VCaP (cell line): ENCODE measurements at regions not wholly inside any gene's neighbourhood (a gene's known extent, or its start where the extent isn't known, plus 50 kb on each side); places are given as distances from the start of the nearest gene placed in this dataset.

Experiments
- H3K27ac ChIP-seq: fragments of 450-650 bp; 2 replicates; pipeline ENCODE4 v1.5.1; 2017
- CTCF ChIP-seq: fragments of 450-650 bp; conservative IDR thresholded peaks from 2 replicates; pipeline ENCODE4 v1.5.1; 2017; ENCODE audit warnings: mild to moderate bottlenecking, moderate library complexity

- H3K27ac ChIP-seq, result no peak overlapping the region
- TF ChIP-seq CTCF, result no peak
Observed at GRCh38 chrX:129176710-129177109, 346.6 kb downstream of the SMARCA1 start.

DNA sequence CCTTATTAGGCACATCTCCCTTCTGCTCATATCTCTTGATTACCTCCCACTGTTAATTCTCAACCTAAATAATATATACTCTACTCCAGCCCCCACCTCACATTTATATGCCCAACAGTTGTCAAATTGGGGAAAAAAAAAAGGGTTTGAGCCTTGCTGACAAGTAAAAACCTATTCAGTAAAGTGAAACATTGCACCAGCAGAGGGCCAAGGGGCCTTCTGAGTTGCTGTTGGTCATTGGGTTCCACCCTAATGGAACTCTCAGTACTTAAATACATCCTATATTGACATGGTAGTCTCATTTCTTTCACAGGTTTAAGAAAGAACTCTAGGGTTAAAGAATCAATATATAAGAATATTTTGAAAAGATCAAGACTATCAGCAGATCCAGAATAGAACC lies 362.2 kb downstream of the SMARCA1 start:
- no peak for TF ChIP-seq CTCF
- H3K27ac ChIP-seq, result no peak overlapping the region

DNA sequence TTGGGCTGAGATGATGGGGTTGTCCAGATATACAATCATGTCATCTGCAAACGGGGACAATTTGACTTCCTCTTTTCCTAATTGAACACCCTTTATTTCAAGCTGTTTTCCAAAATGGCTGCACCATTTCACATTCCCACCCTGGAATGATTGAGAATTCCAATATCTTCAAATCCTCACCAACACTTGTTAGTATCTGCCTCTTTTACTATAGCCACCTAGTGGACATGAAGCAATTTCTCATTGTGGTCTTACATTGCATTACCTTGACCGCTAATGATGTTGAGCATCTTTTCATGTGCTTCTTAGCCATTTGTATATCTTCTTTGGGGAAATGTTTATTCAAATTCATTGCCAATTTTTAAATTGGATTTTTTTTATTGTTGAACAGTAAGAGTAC lies 364.8 kb downstream of the SMARCA1 start:
- no peak for TF ChIP-seq CTCF
- H3K27ac ChIP-seq, result no peak overlapping the region

GRCh38 chrX:129145840-129146272 lies 377.4 kb downstream of the SMARCA1 start:
- no peak for TF ChIP-seq CTCF
- H3K27ac ChIP-seq, result no peak overlapping the region

DNA sequence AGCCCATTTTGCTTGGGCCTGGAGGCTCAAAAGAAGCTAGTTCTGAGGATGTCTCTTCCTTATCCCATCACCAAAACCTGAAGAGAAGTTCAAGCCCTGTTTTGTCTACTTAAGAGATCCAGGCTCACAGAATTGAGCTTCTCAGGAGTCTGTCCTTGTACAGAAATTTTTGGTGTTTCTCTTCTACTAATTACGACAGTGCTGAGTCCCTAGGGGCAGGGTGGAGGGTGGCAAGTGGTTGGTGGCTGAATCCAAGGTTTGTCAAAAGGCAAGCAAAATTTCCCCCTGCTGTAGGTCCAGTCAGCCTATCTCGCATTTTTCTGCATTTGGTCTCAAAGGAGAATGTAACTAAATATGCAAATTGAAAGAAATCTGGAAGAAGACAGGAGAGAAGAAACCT lies 377.9 kb downstream of the SMARCA1 start:
- no peak for TF ChIP-seq CTCF
- H3K27ac ChIP-seq, result no peak overlapping the region

DNA sequence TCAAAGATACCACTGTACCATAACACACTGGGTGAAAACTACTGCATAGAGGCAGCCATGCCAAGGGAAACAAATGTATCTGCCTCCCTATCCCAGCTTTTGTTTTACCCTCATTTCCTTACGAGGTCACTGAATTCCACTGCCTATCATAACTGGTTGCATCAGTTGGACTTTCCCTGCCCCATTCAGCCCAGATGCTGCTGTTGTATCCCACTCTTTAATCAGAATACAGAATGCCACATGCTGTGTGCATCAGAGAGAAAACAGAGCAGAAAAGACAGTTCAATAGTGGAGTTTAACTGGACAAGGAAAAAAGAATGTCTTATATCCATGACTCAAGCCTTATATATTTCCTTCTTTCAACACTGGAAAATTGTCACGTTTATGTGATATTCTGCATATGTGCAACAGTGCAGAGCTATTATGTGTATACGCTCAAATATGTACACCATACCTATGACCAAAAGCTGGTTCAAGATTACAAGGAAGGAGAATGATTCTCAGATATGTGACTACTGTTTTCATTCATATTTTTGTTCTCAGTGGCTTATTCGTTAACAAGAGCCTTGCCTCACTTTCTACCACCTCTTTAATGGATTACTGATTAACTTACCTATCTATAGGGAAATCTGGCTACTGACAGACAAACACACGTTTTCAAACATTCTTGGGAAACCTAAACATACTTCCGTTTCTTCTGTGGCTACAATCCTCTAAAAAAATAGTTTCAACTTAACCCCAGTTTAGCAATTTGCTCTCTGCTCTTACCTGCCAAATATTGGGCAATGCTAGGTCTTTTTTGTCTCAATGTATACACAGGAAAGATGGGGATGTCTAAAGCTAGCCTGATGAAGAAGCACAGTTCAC lies 378.9 kb downstream of the SMARCA1 start:
- no peak for TF ChIP-seq CTCF
- no peak overlapping the region for H3K27ac ChIP-seq

DNA sequence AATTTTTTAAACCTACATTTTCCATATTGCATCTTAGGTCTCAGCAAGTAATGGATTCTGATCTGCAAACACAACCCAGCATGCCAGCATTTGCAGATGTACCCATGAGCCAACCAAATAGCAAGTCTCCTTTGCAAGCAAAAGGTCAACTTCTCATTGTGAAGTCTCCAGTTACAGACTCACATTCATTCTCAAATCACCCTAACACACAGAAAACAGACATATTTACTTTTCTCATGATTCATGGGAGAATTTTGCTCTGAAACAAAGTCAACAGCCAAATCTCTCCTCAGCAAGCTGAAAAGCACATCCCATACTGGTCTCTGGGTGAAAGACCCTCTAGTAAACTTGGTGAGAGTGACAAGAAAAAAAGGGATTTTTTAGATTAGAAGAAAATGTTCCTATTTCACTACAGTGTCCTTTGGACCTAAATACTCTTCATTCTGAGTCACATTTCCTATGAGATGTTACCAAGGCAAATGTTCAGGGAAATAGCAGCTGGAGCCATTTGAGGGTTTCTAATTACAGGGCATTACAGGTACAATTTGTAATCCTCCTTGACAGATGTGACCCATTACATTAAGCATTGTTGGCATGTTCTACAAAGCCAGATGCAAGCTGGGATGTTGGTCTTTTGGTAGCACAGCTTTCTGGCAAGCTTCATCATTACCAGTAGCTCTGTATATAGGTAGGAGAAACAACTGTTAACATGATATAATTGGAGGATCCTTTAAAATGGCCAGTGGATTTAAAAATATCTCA lies 383.3 kb downstream of the SMARCA1 start:
- no peak for TF ChIP-seq CTCF
- no peak overlapping the region for H3K27ac ChIP-seq
